KOPT-K1 (cell line): ENCODE measurements at regions not wholly inside any gene's neighbourhood (a gene's known extent, or its start where the extent isn't known, plus 50 kb on each side); places are given as distances from the start of the nearest gene placed in this dataset.

Experiments used
- H3K27ac ChIP-seq: fragments of 200-600 bp; sonication (generic); 2 replicates; pipeline ENCODE4 v1.5.1; 2016; ENCODE audit warnings: antibody characterized with exemption, mild to moderate bottlenecking, low read depth, low read length; ENCODE audit not compliant: poor library complexity, severe bottlenecking
- H3K36me3 ChIP-seq: fragments of 200-600 bp; sonication (generic); 2 replicates; pipeline ENCODE4 v1.5.1; 2017; ENCODE audit warnings: antibody characterized with exemption, mild to moderate bottlenecking, low read length, moderate library complexity; ENCODE audit not compliant: insufficient read depth
- H3K9me3 ChIP-seq: fragments of 200-600 bp; sonication (generic); 2 replicates; pipeline ENCODE4 v1.5.1; 2017; ENCODE audit warnings: antibody characterized with exemption, low read length, mild to moderate bottlenecking; ENCODE audit not compliant: insufficient read depth, poor library complexity, severe bottlenecking

DNA sequence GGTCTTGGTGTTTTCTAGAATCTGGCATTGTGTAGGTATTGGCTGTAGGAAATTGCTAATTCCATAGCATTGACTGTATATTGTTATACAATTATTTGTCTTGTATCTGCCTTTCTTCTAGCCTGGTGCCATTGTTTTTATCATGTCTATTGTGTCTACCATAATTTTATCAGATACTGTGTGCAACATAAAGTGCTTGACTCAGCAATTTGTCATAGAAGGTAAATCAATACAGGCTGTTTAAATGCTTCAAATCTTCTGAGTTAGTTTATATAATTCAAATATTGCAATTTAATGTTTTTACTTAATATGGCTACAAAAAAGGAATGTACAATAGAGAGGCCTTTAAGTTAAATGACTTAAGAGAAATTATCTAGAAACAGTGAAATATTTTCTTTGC, 263.3 kb upstream of the UGT8 start:
- Histone ChIP-seq H3K27ac (no peak overlapping the region), H3K9me3 (no peaks in the 10 kb centered on the region)

DNA sequence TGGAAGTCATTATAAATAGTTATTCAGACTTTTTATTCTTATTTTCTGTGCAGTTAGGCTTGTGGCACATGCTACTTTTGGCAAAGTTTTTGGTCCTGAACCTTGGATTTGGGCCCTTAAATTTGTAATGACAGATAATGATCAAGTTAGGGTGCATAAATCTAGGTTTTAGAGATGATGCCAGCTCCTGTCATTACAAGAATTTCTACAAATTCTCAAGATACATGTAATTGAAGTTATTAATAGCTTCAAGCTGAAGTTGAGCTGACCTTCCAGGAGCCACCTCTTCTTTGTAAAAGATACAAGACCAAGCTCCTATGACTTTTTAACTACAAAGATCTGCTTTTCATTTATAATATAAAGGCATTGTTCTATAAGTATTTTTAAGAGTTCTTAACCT, 255.6 kb upstream of the UGT8 start:
- Histone ChIP-seq H3K27ac (no peak overlapping the region), H3K9me3 (no peaks in the 10 kb centered on the region), H3K36me3 (no peaks in the 10 kb centered on the region)

More for the DNA sequence above, 263.3 kb upstream of the UGT8 start:
- H3K36me3 ChIP-seq, result no peaks in the 10 kb centered on the region

DNA sequence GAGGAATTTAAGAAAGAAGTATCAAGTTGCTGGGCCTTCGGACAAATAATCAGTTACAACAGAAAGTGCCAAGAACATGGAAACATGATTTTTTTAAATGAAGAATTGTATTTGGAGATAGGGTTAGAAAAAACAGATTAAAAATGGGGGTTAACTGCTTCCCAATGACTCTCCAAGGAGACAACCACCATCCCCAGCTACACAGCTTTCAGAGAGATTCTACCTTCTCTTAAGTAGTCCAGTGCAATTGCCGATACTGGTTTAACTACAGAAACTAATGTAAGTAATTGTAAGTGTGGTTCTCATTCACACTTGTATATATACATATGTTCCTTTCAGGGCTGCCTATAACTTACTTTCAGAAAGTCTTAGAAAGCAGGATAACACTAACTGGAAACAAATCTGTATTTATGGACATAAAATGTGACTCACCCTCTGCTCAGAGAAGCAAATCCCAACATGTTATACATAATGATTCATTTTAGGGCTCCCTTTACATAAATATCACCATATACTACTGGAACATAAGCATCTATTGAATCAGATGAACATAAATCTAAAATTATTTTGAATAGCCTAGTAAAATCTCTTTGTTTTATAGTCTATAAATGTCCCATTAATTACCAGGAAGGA, 248.9 kb upstream of the UGT8 start:
- no peaks in the 10 kb centered on the region for H3K9me3 ChIP-seq
- no peaks in the 10 kb centered on the region for H3K36me3 ChIP-seq
- no peak overlapping the region for H3K27ac ChIP-seq

GRCh38 chr4:114358901-114359300, 239.7 kb upstream of the UGT8 start:
- no peaks in the 10 kb centered on the region for H3K9me3 ChIP-seq
- no peaks in the 10 kb centered on the region for H3K36me3 ChIP-seq
- H3K27ac ChIP-seq, result no peak overlapping the region

- Histone ChIP-seq H3K36me3 (no peaks in the 10 kb centered on the region), H3K27ac (no peak overlapping the region), H3K9me3 (no peaks in the 10 kb centered on the region)
Observed at GRCh38 chr4:114361249-114361648, 237.4 kb upstream of the UGT8 start.

- H3K27ac ChIP-seq, result no peak overlapping the region
- H3K36me3 ChIP-seq, result no peaks in the 10 kb centered on the region
- H3K9me3 ChIP-seq, result no peaks in the 10 kb centered on the region
Observed at GRCh38 chr4:114364857-114365256, 233.8 kb upstream of the UGT8 start.

DNA sequence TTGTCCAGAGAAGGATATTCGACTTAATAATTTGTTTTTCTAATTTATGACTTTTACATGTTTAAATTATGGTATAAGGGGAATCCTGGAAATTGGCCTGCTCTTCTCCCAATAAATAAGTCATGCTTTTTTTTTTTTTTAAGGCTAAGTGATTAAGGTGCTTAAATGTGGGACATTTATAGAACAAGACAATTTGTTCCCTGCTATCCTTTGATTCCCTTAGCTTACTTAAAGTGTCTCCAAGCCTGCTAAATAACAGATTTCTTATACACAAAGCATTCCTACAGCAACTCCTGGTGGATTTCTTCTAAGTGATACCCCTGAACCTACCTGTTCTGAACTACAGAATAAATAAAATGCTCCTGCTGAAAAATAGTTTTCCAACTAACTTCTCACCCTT, 233.0 kb upstream of the UGT8 start:
- no peak overlapping the region for H3K27ac ChIP-seq
- no peaks in the 10 kb centered on the region for H3K36me3 ChIP-seq
- no peaks in the 10 kb centered on the region for H3K9me3 ChIP-seq

- H3K27ac ChIP-seq, result no peak overlapping the region
- H3K36me3 ChIP-seq, result no peaks in the 10 kb centered on the region
- no peaks in the 10 kb centered on the region for H3K9me3 ChIP-seq
Observed at GRCh38 chr4:114366368-114366767, 232.2 kb upstream of the UGT8 start.

GRCh38 chr4:114368751-114369150, 229.9 kb upstream of the UGT8 start:
- Histone ChIP-seq H3K9me3 (no peaks in the 10 kb centered on the region), H3K36me3 (no peaks in the 10 kb centered on the region), H3K27ac (no peak overlapping the region)

DNA sequence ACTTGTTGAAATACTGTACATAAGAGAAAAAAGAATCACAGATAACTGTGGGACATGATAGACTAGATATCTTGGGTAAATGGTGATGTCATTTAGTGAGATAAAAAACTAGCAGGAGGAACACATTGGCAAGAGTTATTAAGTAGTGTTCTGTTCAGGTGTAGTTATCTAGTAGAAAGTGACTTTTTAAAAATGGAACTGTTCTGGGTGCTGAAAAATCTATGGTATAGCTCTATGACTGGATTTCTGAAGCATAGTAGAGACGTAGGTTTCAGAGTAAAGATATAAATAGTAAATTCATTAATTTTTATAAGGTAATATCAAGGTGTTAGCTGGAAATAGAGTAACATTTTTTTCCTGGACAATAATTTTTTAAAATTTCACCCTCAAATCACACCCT, 225.1 kb upstream of the UGT8 start:
- Histone ChIP-seq H3K9me3 (no peaks in the 10 kb centered on the region), H3K27ac (no peak overlapping the region), H3K36me3 (no peaks in the 10 kb centered on the region)

- Histone ChIP-seq H3K27ac (no peak overlapping the region), H3K36me3 (no peaks in the 10 kb centered on the region), H3K9me3 (no peaks in the 10 kb centered on the region)
Observed at GRCh38 chr4:114378305-114378903, 220.2 kb upstream of the UGT8 start.

DNA sequence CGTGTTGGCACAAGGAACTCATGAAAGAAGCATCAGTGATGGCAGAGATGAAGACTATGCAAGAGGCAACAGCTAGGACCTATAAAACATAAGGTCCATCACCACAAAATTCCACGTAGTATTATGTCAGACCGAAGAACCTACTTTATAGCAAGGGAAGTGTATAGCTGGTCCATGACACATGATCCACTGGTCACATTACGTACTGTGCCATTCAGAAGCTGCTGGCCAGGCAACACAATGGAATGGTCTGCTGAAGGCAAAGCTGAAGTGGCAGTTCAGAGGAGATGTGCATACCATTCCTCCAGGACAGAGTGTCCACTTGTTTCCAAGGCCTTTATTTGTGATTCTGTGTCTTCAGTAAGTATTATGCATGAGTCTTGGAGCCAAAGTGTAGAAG, 215.5 kb upstream of the UGT8 start:
- Histone ChIP-seq H3K9me3 (no peaks in the 10 kb centered on the region), H3K36me3 (no peaks in the 10 kb centered on the region), H3K27ac (no peak overlapping the region)

DNA sequence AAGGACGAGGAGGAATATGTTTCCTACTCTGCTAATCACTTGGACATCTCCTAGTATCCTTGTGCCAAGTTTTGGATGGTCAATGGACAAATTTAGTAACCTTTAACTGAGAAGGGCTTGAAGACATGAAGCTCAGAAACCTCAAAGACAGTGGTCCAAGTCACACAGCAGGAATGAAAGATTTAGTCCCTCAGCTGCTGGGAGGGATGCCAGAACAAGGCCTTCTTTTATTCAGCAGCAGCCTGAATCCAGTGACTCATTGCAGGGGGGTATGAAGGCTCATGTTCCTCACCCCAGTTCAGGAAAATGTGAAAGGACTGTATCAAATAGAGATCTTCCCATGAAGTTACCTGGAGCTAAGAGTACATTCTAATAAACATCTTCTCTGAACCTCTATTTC, 214.9 kb upstream of the UGT8 start:
- H3K27ac ChIP-seq, result no peak overlapping the region
- no peaks in the 10 kb centered on the region for H3K36me3 ChIP-seq
- H3K9me3 ChIP-seq, result no peaks in the 10 kb centered on the region

DNA sequence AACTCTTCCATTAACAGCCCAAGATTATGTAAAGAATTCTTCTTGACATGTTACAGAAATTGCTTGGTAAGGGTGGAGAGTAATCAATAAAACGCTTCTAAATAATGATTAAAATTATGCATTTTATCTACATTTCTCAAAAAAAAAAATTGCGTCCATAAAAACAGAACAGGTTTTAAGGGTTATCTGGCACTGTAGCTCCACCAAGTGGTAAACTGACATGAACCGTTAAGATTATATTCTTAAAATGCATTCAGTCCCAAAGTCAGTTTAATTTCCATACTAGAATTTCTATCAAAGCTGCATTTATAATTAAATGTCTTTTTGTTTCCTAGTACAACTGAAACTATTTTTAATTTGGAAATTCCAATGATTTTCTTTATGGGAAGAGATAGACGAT, 214.0 kb upstream of the UGT8 start:
- H3K27ac ChIP-seq, result no peak overlapping the region
- H3K36me3 ChIP-seq, result no peaks in the 10 kb centered on the region
- no peaks in the 10 kb centered on the region for H3K9me3 ChIP-seq

DNA sequence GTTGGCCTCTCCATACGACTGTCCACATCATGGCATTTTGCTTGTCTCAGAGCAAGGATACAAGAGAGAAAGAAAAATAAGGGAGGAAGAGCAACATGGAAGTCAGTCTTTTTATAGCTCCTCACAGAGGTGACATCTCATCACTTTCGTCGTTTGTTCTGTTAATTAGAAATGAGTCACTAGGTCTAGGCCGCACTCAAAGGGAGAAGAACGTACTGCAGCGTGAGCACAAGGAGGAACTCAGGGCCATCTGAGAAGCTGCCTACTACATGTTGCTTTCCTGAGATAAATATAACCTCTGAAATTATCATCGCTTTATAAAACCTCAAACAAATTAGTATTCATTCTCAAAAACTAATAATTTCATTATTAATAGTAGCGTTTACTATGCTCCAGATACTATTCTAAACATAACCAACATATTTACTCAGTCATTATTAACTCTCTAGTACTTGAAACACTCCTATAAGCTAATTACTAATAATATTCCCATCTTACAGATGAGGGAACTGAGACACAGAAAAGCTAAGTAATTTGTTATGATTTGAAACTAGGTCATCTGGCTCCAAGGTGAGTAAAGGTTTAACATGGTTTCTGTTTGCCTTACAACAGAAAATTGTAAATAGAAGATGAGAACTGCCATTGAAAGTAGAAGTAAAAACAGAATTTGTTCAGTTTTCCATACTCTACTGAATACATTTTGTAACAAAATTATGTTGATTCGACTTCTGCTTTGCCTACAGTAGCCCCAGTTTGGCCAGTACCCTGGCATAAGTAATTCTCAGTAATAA, 213.2 kb upstream of the UGT8 start:
- Histone ChIP-seq H3K27ac (no peak overlapping the region), H3K9me3 (no peaks in the 10 kb centered on the region), H3K36me3 (no peaks in the 10 kb centered on the region)
